ENCODE measurements at regions not wholly inside any gene's neighbourhood (a gene's known extent, or its start where the extent isn't known, plus 50 kb on each side); places are given as distances from the start of the nearest gene placed in this dataset.

GRCh38 chr4:77443941-77444340 lies 161.7 kb upstream of the CXCL13 start:
- Histone ChIP-seq H3K4me3 (ENCODE audit: insufficient read depth, low read length, poor library complexity, severe bottlenecking) (no peak overlapping the region), H3F3A (ENCODE audit: insufficient read depth) (no peaks in the 10 kb centered on the region), H3K27me3 (ENCODE audit: low read length) (no peaks in the 10 kb centered on the region), H3K9me3 (ENCODE audit: insufficient read depth, low read length) (no peaks in the 10 kb centered on the region), H3K9me2 (replicated peaks; ENCODE audit: insufficient read depth, low read length) (no peaks in the 10 kb centered on the region), H3K4me2 (ENCODE audit: low read depth, low read length, poor library complexity, severe bottlenecking) (no peak overlapping the region), H4K20me1 (ENCODE audit: low read depth, low read length) (no peaks in the 10 kb centered on the region), H3K9ac (ENCODE audit: low read length) (no peak overlapping the region), H2AFZ (ENCODE audit: low read depth, low read length, severe bottlenecking) (no peak overlapping the region), H3K36me3 (ENCODE audit: low read length) (no peaks in the 10 kb centered on the region), H3K79me2 (ENCODE audit: insufficient read depth, low read length) (no peaks in the 10 kb centered on the region), H3K27ac (ENCODE audit: low read depth, low read length) (no peak overlapping the region)
- TF ChIP-seq CTCF (IDR thresholded peaks at IDR 0.05; ENCODE audit: insufficient read depth, low read length, poor library complexity, severe bottlenecking) (no peak), EZH2phosphoT487 (conservative IDR thresholded peaks at IDR 0.05; ENCODE audit: low read length) (no peak)

- Histone ChIP-seq H3K9ac (ENCODE audit: low read length) (no peak overlapping the region), H3K4me2 (ENCODE audit: low read depth, low read length, poor library complexity, severe bottlenecking) (no peak overlapping the region), H3K27me3 (ENCODE audit: low read length) (no peaks in the 10 kb centered on the region), H3K9me2 (replicated peaks; ENCODE audit: insufficient read depth, low read length) (no peaks in the 10 kb centered on the region), H3K9me3 (ENCODE audit: insufficient read depth, low read length) (no peaks in the 10 kb centered on the region), H4K20me1 (ENCODE audit: low read depth, low read length) (no peaks in the 10 kb centered on the region), H3K4me3 (ENCODE audit: insufficient read depth, low read length, poor library complexity, severe bottlenecking) (no peak overlapping the region), H3F3A (ENCODE audit: insufficient read depth) (no peaks in the 10 kb centered on the region), H3K27ac (ENCODE audit: low read depth, low read length) (no peak overlapping the region), H2AFZ (ENCODE audit: low read depth, low read length, severe bottlenecking) (no peak overlapping the region), H3K36me3 (ENCODE audit: low read length) (no peaks in the 10 kb centered on the region), H3K79me2 (ENCODE audit: insufficient read depth, low read length) (no peaks in the 10 kb centered on the region)
- TF ChIP-seq CTCF (IDR thresholded peaks at IDR 0.05; ENCODE audit: insufficient read depth, low read length, poor library complexity, severe bottlenecking), result no peak
- no peak for TF ChIP-seq EZH2phosphoT487 (conservative IDR thresholded peaks at IDR 0.05; ENCODE audit: low read length)
Measured at GRCh38 chr4:77445823-77446222, 159.8 kb upstream of the CXCL13 start.

- H3K27ac ChIP-seq (ENCODE audit: low read depth, low read length), result no peak overlapping the region
- H3K9me3 ChIP-seq (ENCODE audit: insufficient read depth, low read length), result no peaks in the 10 kb centered on the region
- no peak overlapping the region for H2AFZ ChIP-seq (ENCODE audit: low read depth, low read length, severe bottlenecking)
- TF ChIP-seq EZH2phosphoT487 (conservative IDR thresholded peaks at IDR 0.05; ENCODE audit: low read length) (no peak), CTCF (IDR thresholded peaks at IDR 0.05; ENCODE audit: insufficient read depth, low read length, poor library complexity, severe bottlenecking) (no peak)
- H3K4me3 ChIP-seq (ENCODE audit: insufficient read depth, low read length, poor library complexity, severe bottlenecking), result no peak overlapping the region
- no peaks in the 10 kb centered on the region for H3K36me3 ChIP-seq (ENCODE audit: low read length)
- H3F3A ChIP-seq (ENCODE audit: insufficient read depth), result no peaks in the 10 kb centered on the region
- H3K9ac ChIP-seq (ENCODE audit: low read length), result no peak overlapping the region
- H4K20me1 ChIP-seq (ENCODE audit: low read depth, low read length), result no peaks in the 10 kb centered on the region
- H3K27me3 ChIP-seq (ENCODE audit: low read length), result no peaks in the 10 kb centered on the region
- H3K79me2 ChIP-seq (ENCODE audit: insufficient read depth, low read length), result no peaks in the 10 kb centered on the region
- no peaks in the 10 kb centered on the region for H3K9me2 ChIP-seq (replicated peaks; ENCODE audit: insufficient read depth, low read length)
- H3K4me2 ChIP-seq (ENCODE audit: low read depth, low read length, poor library complexity, severe bottlenecking), result no peak overlapping the region
Measured at GRCh38 chr4:77446601-77447000, 159.0 kb upstream of the CXCL13 start.

- no peaks in the 10 kb centered on the region for H3F3A ChIP-seq (ENCODE audit: insufficient read depth)
- H3K9me2 ChIP-seq (replicated peaks; ENCODE audit: insufficient read depth, low read length), result no peaks in the 10 kb centered on the region
- no peak for TF ChIP-seq EZH2phosphoT487 (conservative IDR thresholded peaks at IDR 0.05; ENCODE audit: low read length)
- no peaks in the 10 kb centered on the region for H4K20me1 ChIP-seq (ENCODE audit: low read depth, low read length)
- no peaks in the 10 kb centered on the region for H3K79me2 ChIP-seq (ENCODE audit: insufficient read depth, low read length)
- H3K4me3 ChIP-seq (ENCODE audit: insufficient read depth, low read length, poor library complexity, severe bottlenecking), result no peak overlapping the region
- no peaks in the 10 kb centered on the region for H3K36me3 ChIP-seq (ENCODE audit: low read length)
- H3K27me3 ChIP-seq (ENCODE audit: low read length), result no peaks in the 10 kb centered on the region
- no peak overlapping the region for H3K9ac ChIP-seq (ENCODE audit: low read length)
- H3K27ac ChIP-seq (ENCODE audit: low read depth, low read length), result no peak overlapping the region
- H3K4me2 ChIP-seq (ENCODE audit: low read depth, low read length, poor library complexity, severe bottlenecking), result no peak overlapping the region
- H3K9me3 ChIP-seq (ENCODE audit: insufficient read depth, low read length), result no peaks in the 10 kb centered on the region
- no peak overlapping the region for H2AFZ ChIP-seq (ENCODE audit: low read depth, low read length, severe bottlenecking)
Measured at GRCh38 chr4:77449171-77449570, 156.4 kb upstream of the CXCL13 start.
